Keratinocyte (primary cell): ENCODE measurements at regions not wholly inside any gene's neighbourhood (a gene's known extent, or its start where the extent isn't known, plus 50 kb on each side); places are given as distances from the start of the nearest gene placed in this dataset.

ENCODE experiments used
- DNase-seq: peaks from one replicate; pipeline ENCODE4 v3.0.0-alpha.2; 2011; ENCODE audit warnings: low read depth, missing footprints, low spot score
- FAIRE-seq: peaks from 2 replicates; lab custom pipeline; 2011; peaks lifted over from hg19 to GRCh38; lab: Jason Lieb, UNC
- H2AFZ ChIP-seq: 2 replicates; pipeline ENCODE4 v1.6.0; 2012; ENCODE audit warnings: low read length, control low read depth, inconsistent platforms; ENCODE audit not compliant: control insufficient read depth
- H3K27ac ChIP-seq: 2 replicates; pipeline ENCODE4 v1.5.1; 2011; ENCODE audit warnings: low read length; ENCODE audit not compliant: control insufficient read depth, insufficient read depth
- H3K27me3 ChIP-seq: 3 replicates; pipeline ENCODE4 v1.6.0; 2011; ENCODE audit warnings: low read length; ENCODE audit not compliant: control insufficient read depth, insufficient read depth; ENCODE audit errors: extremely low read depth
- H3K36me3 ChIP-seq, 2 experiments: 2 replicates in 1 of 2; 3 replicates in 1 of 2; pipeline ENCODE4 v1.5.1; 2011; ENCODE audit warnings: low read length in 2 of 2, mild to moderate bottlenecking in 1 of 2; ENCODE audit not compliant: control insufficient read depth in 2 of 2, insufficient read depth in 2 of 2; ENCODE audit errors: extremely low read depth in 1 of 2
- H3K4me1 ChIP-seq: 3 replicates; pipeline ENCODE4 v1.5.1; 2011; ENCODE audit warnings: low read length; ENCODE audit not compliant: control insufficient read depth, insufficient read depth; ENCODE audit errors: extremely low read depth
- H3K4me2 ChIP-seq: 3 replicates; pipeline ENCODE4 v1.6.0; 2011; ENCODE audit warnings: low read depth, low read length; ENCODE audit not compliant: control insufficient read depth, insufficient read depth; ENCODE audit errors: extremely low read depth
- H3K4me3 ChIP-seq, 3 experiments: fragments of 200-600 bp in 1 of 3; sonication (generic) in 1 of 3; 2 replicates in 2 of 3; 3 replicates in 1 of 3; pipeline ENCODE4 v1.5.1; 2011 to 2016; ENCODE audit warnings: low read length in 3 of 3, mild to moderate bottlenecking in 3 of 3, control low read depth in 2 of 3, inconsistent platforms in 1 of 3, low read depth in 1 of 3, mixed read lengths in 1 of 3, mixed run types in 1 of 3, moderate library complexity in 1 of 3; ENCODE audit not compliant: control insufficient read depth in 2 of 3, insufficient read depth in 2 of 3; ENCODE audit errors: extremely low read depth in 1 of 3
- H3K79me2 ChIP-seq: 2 replicates; pipeline ENCODE4 v1.6.0; 2012; ENCODE audit warnings: low read length; ENCODE audit not compliant: control insufficient read depth, insufficient read depth
- H3K9ac ChIP-seq: 3 replicates; pipeline ENCODE4 v1.6.0; 2011; ENCODE audit warnings: low read length; ENCODE audit not compliant: control insufficient read depth, insufficient read depth; ENCODE audit errors: extremely low read depth
- H3K9me1 ChIP-seq: 3 replicates; pipeline ENCODE4 v1.6.0; 2011; ENCODE audit warnings: low read length; ENCODE audit not compliant: control insufficient read depth, insufficient read depth; ENCODE audit errors: extremely low read depth
- H3K9me3 ChIP-seq: 2 replicates; pipeline ENCODE4 v1.5.1; 2012; ENCODE audit warnings: low read depth, low read length; ENCODE audit not compliant: control insufficient read depth
- H4K20me1 ChIP-seq: 3 replicates; pipeline ENCODE4 v1.6.0; 2011; ENCODE audit warnings: low read length; ENCODE audit not compliant: control insufficient read depth, insufficient read depth; ENCODE audit errors: extremely low read depth
- EZH2 ChIP-seq: IDR thresholded peaks from one replicate; pipeline ENCODE4 v1.6.1; 2012; ENCODE audit warnings: inconsistent platforms, mild to moderate bottlenecking, low read length, moderate library complexity
- dilution Hi-C: fragments of 300-500 bp; cut with MboI; formaldehyde crosslinking; loops from one replicate; pipeline ENCODE4 v1.7.0; 2020; ENCODE audit warnings: low sequenced_read_pairs; ENCODE audit not compliant: extremely low pct_ligation_motif_present
- TF ChIP-seq, protein P1 (sequence below), 3 experiments: IDR thresholded peaks in 1 of 3; conservative IDR thresholded peaks in 1 of 3; optimal IDR thresholded peaks in 1 of 3; 2 replicates in 2 of 3; 3 replicates in 1 of 3; pipeline versions ENCODE3 to v1.5.1; 2011; ENCODE audit warnings: low read length in 3 of 3, mild to moderate bottlenecking in 3 of 3, moderate library complexity in 2 of 3, control low read depth in 1 of 3, inconsistent platforms in 1 of 3; ENCODE audit not compliant: insufficient read depth in 2 of 3; ENCODE audit errors: extremely low read depth in 1 of 3

DNA sequence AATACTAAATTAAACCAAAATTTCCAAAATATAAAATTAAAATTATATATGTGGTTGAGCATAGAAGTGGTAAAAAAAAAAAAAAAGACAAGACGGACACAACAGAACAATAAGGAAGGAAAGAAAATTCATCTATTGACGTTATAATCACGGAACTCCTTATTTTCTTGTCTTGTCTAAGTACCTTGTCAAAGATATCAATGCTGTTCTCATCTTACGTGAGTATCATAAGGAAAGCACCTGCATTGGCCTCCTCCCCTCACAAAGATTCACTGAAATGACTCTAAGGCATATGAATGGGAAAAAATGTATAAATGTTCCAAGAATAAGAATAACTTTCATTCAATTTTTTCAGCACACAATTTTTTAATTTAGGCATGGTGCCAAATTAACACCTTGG, 135.4 kb downstream of the PPP1R3A start:
- TF ChIP-seq, protein P1, sequence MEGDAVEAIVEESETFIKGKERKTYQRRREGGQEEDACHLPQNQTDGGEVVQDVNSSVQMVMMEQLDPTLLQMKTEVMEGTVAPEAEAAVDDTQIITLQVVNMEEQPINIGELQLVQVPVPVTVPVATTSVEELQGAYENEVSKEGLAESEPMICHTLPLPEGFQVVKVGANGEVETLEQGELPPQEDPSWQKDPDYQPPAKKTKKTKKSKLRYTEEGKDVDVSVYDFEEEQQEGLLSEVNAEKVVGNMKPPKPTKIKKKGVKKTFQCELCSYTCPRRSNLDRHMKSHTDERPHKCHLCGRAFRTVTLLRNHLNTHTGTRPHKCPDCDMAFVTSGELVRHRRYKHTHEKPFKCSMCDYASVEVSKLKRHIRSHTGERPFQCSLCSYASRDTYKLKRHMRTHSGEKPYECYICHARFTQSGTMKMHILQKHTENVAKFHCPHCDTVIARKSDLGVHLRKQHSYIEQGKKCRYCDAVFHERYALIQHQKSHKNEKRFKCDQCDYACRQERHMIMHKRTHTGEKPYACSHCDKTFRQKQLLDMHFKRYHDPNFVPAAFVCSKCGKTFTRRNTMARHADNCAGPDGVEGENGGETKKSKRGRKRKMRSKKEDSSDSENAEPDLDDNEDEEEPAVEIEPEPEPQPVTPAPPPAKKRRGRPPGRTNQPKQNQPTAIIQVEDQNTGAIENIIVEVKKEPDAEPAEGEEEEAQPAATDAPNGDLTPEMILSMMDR (optimal IDR thresholded peaks at IDR 0.05 in 1 of 3, IDR thresholded peaks at IDR 0.05 in 1 of 3, conservative IDR thresholded peaks at IDR 0.05 in 1 of 3; ENCODE audit: extremely low read depth in 1 of 3, insufficient read depth in 2 of 3, low read length in 3 of 3): no peak
- TF ChIP-seq EZH2: no peak
- Histone ChIP-seq H3K9me3 (no peaks in the 10 kb centered on the region), H3K9me1 (no peaks in the 10 kb centered on the region), H3K9ac (no peak overlapping the region), H3K79me2 (no peaks in the 10 kb centered on the region), H3K27ac (no peak overlapping the region), H3K36me3 (no peaks in the 10 kb centered on the region), H3K4me1 (no peaks in the 10 kb centered on the region), H2AFZ (no peak overlapping the region), H3K4me3 (no peak overlapping the region), H3K27me3 (no peaks in the 10 kb centered on the region), H3K4me2 (no peak overlapping the region), H4K20me1 (no peaks in the 10 kb centered on the region)
- dilution Hi-C loops: no loop called here
- no peak for DNase-seq
- no peak for FAIRE-seq

DNA sequence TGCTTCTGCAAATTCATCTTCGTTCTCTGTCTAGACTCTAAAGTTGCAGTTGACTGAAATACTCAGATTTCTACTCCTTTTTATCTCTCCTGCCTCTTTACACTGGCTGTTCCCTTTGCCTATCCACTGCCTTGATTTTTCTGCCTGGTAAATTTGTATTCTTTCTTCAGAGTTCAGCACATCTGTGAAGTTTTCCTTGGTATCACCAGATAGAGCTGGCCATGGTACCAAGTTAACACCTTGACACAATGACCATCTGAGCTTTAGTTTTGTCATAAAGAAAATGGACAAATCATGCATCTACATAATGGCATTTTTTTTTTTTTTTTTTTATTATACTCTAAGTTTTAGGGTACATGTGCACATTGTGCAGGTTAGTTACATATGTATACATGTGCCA, 143.0 kb downstream of the PPP1R3A start:
- Histone ChIP-seq H3K9me1 (no peaks in the 10 kb centered on the region), H3K9ac (no peak overlapping the region), H3K36me3 (no peaks in the 10 kb centered on the region), H4K20me1 (no peaks in the 10 kb centered on the region), H3K27ac (no peak overlapping the region), H3K4me3 (no peak overlapping the region), H3K27me3 (no peaks in the 10 kb centered on the region), H3K4me2 (no peak overlapping the region), H2AFZ (no peak overlapping the region), H3K4me1 (no peaks in the 10 kb centered on the region), H3K9me3 (no peaks in the 10 kb centered on the region), H3K79me2 (no peaks in the 10 kb centered on the region)
- no peak for TF ChIP-seq EZH2
- TF ChIP-seq, protein P1 (optimal IDR thresholded peaks at IDR 0.05 in 1 of 3, IDR thresholded peaks at IDR 0.05 in 1 of 3, conservative IDR thresholded peaks at IDR 0.05 in 1 of 3; ENCODE audit: extremely low read depth in 1 of 3, insufficient read depth in 2 of 3, low read length in 3 of 3): no peak
- dilution Hi-C loops: no loop called here
- no peak for FAIRE-seq
- no peak for DNase-seq
